Stimulated activated CD8-positive, alpha-beta memory T cell treated with anti-CD3 and anti-CD28 coated beads, Interleukin-7, amount 100 ng/mL, for 1 hour (primary cell): ENCODE measurements at regions not wholly inside any gene's neighbourhood (a gene's known extent, or its start where the extent isn't known, plus 50 kb on each side); places are given as distances from the start of the nearest gene placed in this dataset.
"Not testable (repeated sequence)": the region's sequence is repeated elsewhere in the genome, so short reads cannot be mapped to it uniquely, and the experiment has no call there.

ENCODE experiments used
- DNase-seq, 2 donors: peaks; one replicate each; pipeline ENCODE4 v3.0.0-alpha.2; 2020; ENCODE audit warnings: low read depth in 2 of 2

GRCh38 chr16:66109677-66110076 lies 256.8 kb upstream of the CDH5 start:
- no peak for DNase-seq

GRCh38 chr16:66107661-66108060 lies 258.8 kb upstream of the CDH5 start:
- DNase-seq = no peak

- DNase-seq = no peak
Observed at GRCh38 chr16:66103211-66103610, 263.3 kb upstream of the CDH5 start.

GRCh38 chr16:66099306-66099705 lies 267.2 kb upstream of the CDH5 start:
- no peak for DNase-seq

GRCh38 chr16:66097751-66098150 lies 268.7 kb upstream of the CDH5 start:
- no peak for DNase-seq

- no peak for DNase-seq
Observed at GRCh38 chr16:66095676-66096075, 270.8 kb upstream of the CDH5 start.

- DNase-seq = no peak
Observed at GRCh38 chr16:66093191-66093590, 273.3 kb upstream of the CDH5 start.

- no peak for DNase-seq
Observed at GRCh38 chr16:66091471-66091891, 275.0 kb upstream of the CDH5 start.

GRCh38 chr16:66088681-66089080 lies 277.8 kb upstream of the CDH5 start:
- no peak for DNase-seq

GRCh38 chr16:66087308-66087707 lies 279.2 kb upstream of the CDH5 start:
- no peak for DNase-seq

GRCh38 chr16:66085651-66086050 lies 280.8 kb upstream of the CDH5 start:
- DNase-seq = no peak

GRCh38 chr16:66084731-66085130 lies 281.8 kb upstream of the CDH5 start:
- DNase-seq = not testable (repeated sequence)

GRCh38 chr16:66084306-66084705 lies 282.2 kb upstream of the CDH5 start:
- no peak for DNase-seq

GRCh38 chr16:66083171-66083570 lies 283.3 kb upstream of the CDH5 start:
- no peak for DNase-seq

GRCh38 chr16:66082424-66082823 lies 284.1 kb upstream of the CDH5 start:
- no peak for DNase-seq

GRCh38 chr16:66081775-66082366 lies 284.6 kb upstream of the CDH5 start:
- DNase-seq = no peak

- no peak for DNase-seq
Observed at GRCh38 chr16:66079671-66080334, 286.7 kb upstream of the CDH5 start.

- DNase-seq = no peak
Observed at GRCh38 chr16:66070140-66070917, 296.2 kb upstream of the CDH5 start.

- no peak for DNase-seq
Observed at GRCh38 chr16:66069587-66069986, 296.9 kb upstream of the CDH5 start.

GRCh38 chr16:66066404-66066803 lies 300.1 kb upstream of the CDH5 start:
- DNase-seq = no peak

GRCh38 chr16:66065925-66066324 lies 300.6 kb upstream of the CDH5 start:
- DNase-seq = no peak

GRCh38 chr16:66064801-66065530 lies 301.5 kb upstream of the CDH5 start:
- no peak for DNase-seq
